ENCODE measurements at regions not wholly inside any gene's neighbourhood (a gene's known extent, or its start where the extent isn't known, plus 50 kb on each side); places are given as distances from the start of the nearest gene placed in this dataset.
"Not testable (repeated sequence)": the region's sequence is repeated elsewhere in the genome, so short reads cannot be mapped to it uniquely, and the experiment has no call there.

DNA sequence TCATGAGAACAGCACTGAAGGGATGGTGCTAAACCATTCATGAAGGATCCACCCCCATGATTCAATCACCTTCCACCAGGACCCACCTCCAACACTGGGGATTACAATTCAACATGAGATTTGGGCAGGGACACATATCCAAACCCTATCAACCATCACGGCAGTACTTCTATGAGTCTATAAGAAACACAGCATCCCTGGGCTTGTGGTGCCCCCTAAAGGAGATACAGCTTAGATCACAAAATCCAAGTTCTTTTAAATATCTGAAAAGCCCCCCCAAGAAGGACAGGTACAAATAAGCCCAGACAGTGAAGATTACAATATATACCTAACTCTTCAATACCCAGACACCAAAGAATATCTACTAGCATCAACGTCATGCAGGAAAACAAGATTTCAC lies 233.7 kb upstream of the ADRA1B start:
- H3K36me3 ChIP-seq (ENCODE audit: control insufficient read depth in 5 of 5, insufficient read depth in 5 of 5, low read length in 5 of 5) = no peaks in the 10 kb centered on the region
- H3K27ac ChIP-seq (ENCODE audit: low read depth, low read length) = no peak overlapping the region
- H3K4me3 ChIP-seq (ENCODE audit: low read depth in 1 of 5, low read length in 5 of 5) = no peak overlapping the region
- H3K4me1 ChIP-seq (ENCODE audit: control insufficient read depth in 5 of 5, insufficient read depth in 5 of 5, low read length in 5 of 5) = no peaks in the 10 kb centered on the region
- no peak overlapping the region for H3K9ac ChIP-seq (ENCODE audit: low read length in 5 of 5)
- peaks cover 2 to 23% (median 15%) of the 10 kb centered on the region in 5 donors for H3K9me3 ChIP-seq (ENCODE audit: control insufficient read depth in 5 of 5, low read length in 5 of 5)
- H3K27me3 ChIP-seq (ENCODE audit: control insufficient read depth in 5 of 5, insufficient read depth in 4 of 5, low read length in 5 of 5) = no peaks in the 10 kb centered on the region

DNA sequence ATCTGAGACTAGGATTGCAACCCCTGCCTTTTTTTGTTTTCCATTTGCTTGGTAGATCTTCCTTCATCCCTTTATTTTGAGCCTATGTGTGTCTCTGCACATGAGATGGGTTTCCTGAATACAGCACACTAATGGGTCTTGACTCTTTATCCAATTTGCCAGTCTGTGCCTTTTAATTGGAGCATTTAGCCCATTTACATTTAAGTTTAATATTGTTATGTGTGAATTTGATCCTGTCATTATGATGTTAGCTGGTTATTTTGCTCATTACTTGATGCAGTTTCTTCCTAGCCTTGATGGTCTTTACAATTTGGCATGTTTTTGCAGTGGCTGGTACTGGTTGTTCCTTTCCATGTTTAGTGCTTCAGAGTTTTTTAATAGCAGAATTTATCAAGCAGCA lies 228.4 kb upstream of the ADRA1B start:
- not testable (repeated sequence) for H3K9me3 ChIP-seq (ENCODE audit: control insufficient read depth in 5 of 5, low read length in 5 of 5); H3K27ac ChIP-seq (ENCODE audit: low read depth, low read length); H3K27me3 ChIP-seq (ENCODE audit: control insufficient read depth in 5 of 5, insufficient read depth in 4 of 5, low read length in 5 of 5); H3K9ac ChIP-seq (ENCODE audit: low read length in 5 of 5); H3K36me3 ChIP-seq (ENCODE audit: control insufficient read depth in 5 of 5, insufficient read depth in 5 of 5, low read length in 5 of 5); H3K4me3 ChIP-seq (ENCODE audit: low read depth in 1 of 5, low read length in 5 of 5); H3K4me1 ChIP-seq (ENCODE audit: control insufficient read depth in 5 of 5, insufficient read depth in 5 of 5, low read length in 5 of 5)

DNA sequence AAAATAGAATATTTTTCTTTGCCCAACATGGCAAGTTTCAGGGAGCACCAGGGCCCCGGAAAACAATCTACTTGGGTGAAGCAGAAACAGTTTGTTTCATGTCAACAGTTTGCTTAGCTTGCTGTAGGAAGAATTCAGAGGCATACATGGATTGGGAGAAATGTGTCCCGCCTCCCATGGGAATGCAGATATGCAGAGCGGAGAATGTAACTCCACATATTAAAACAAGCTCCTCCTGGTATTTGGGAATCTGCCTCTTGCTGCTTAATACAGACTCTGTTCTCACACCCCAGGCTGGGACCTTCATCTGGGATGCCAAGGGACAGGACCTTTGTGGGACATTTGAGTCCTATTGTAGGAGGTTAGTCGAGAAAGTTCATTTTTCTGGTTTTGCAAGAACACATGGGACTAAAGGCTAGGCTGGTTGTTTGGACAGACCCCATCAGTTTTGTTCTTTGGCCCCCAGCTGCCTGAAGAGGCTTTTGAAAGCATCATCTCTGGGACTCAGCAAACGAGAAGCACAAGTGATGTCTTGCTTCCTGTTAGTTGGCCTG lies 220.5 kb upstream of the ADRA1B start:
- H3K36me3 ChIP-seq (ENCODE audit: control insufficient read depth in 5 of 5, insufficient read depth in 5 of 5, low read length in 5 of 5) = no peaks in the 10 kb centered on the region

DNA sequence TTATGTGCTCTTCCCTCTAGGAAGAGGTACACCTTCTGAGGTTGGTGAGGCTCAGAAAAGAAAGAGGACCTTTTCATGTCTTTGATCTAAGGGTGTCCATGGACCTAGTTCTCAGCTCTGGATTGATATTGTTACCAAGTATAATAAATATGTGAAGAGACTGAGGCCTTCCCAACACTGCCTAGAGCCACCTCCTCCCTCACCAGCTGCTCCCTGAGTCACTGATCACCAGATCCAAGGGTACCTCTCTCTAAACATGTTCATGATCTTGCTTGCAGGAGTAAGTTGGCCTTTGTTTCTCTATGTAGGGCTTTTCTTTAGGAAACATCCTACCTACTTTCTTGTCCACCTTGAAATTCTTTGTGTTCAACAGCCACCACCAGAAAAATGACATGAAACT lies 218.8 kb upstream of the ADRA1B start:
- Histone ChIP-seq H3K36me3 (ENCODE audit: control insufficient read depth in 5 of 5, insufficient read depth in 5 of 5, low read length in 5 of 5) (no peaks in the 10 kb centered on the region), H3K4me1 (ENCODE audit: control insufficient read depth in 5 of 5, insufficient read depth in 5 of 5, low read length in 5 of 5) (peaks cover 0 to 14% (median 5%) of the 10 kb centered on the region in 5 donors), H3K4me3 (ENCODE audit: low read depth in 1 of 5, low read length in 5 of 5) (no peak overlapping the region), H3K9me3 (ENCODE audit: control insufficient read depth in 5 of 5, low read length in 5 of 5) (no peaks in the 10 kb centered on the region), H3K9ac (ENCODE audit: low read length in 5 of 5) (no peak overlapping the region), H3K27ac (ENCODE audit: low read depth, low read length) (no peak overlapping the region), H3K27me3 (ENCODE audit: control insufficient read depth in 5 of 5, insufficient read depth in 4 of 5, low read length in 5 of 5) (no peaks in the 10 kb centered on the region)

More for the DNA sequence above, 220.5 kb upstream of the ADRA1B start:
- H3K4me1 ChIP-seq (ENCODE audit: control insufficient read depth in 5 of 5, insufficient read depth in 5 of 5, low read length in 5 of 5) = peaks cover 0 to 14% (median 5%) of the 10 kb centered on the region in 5 donors
- H3K27ac ChIP-seq (ENCODE audit: low read depth, low read length) = no peak overlapping the region
- H3K9ac ChIP-seq (ENCODE audit: low read length in 5 of 5) = no peak overlapping the region
- no peaks in the 10 kb centered on the region for H3K27me3 ChIP-seq (ENCODE audit: control insufficient read depth in 5 of 5, insufficient read depth in 4 of 5, low read length in 5 of 5)
- no peaks in the 10 kb centered on the region for H3K9me3 ChIP-seq (ENCODE audit: control insufficient read depth in 5 of 5, low read length in 5 of 5)
- no peak overlapping the region for H3K4me3 ChIP-seq (ENCODE audit: low read depth in 1 of 5, low read length in 5 of 5)

DNA sequence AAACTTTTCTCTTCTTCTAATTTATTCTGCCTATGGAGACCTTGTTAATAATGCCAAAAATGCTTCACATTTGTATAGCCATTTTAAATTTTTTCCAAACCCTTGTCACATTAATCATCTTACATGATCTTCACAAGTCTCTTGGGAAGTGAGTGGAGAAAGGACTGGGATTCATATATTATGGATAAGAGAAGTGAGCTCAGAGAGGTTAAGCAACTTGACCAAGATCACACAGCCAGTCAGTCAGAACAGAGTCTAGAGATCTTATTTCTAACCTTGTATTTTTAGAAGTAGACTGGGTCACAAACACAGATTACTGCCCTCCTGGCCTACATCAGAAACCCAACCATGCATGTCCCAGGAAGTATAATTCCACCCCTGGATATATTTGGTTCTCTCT lies 218.0 kb upstream of the ADRA1B start:
- Histone ChIP-seq H3K9me3 (ENCODE audit: control insufficient read depth in 5 of 5, low read length in 5 of 5) (no peaks in the 10 kb centered on the region), H3K9ac (ENCODE audit: low read length in 5 of 5) (no peak overlapping the region), H3K4me3 (ENCODE audit: low read depth in 1 of 5, low read length in 5 of 5) (no peak overlapping the region), H3K4me1 (ENCODE audit: control insufficient read depth in 5 of 5, insufficient read depth in 5 of 5, low read length in 5 of 5) (peaks cover 0 to 14% (median 5%) of the 10 kb centered on the region in 5 donors), H3K36me3 (ENCODE audit: control insufficient read depth in 5 of 5, insufficient read depth in 5 of 5, low read length in 5 of 5) (no peaks in the 10 kb centered on the region), H3K27me3 (ENCODE audit: control insufficient read depth in 5 of 5, insufficient read depth in 4 of 5, low read length in 5 of 5) (no peaks in the 10 kb centered on the region), H3K27ac (ENCODE audit: low read depth, low read length) (no peak overlapping the region)

DNA sequence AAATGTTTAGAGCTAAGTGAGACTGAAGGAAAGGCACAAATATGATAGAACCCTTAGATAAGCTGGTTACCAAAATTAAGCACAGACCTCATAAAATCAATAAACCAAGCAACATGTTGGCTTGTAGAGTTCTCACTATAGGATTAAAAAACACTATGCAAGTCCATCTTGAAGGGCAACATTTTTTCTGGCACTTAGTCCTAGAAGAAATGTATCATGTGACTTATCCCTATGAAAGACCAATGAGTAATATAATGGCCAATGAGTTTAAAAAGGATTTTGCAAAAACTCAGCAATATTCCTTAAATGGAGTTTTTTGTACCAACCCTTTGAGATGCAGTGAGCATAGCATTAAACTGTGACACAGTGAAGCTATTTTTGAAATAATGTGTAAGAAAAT lies 216.3 kb upstream of the ADRA1B start:
- Histone ChIP-seq H3K27ac (ENCODE audit: low read depth, low read length) (no peak overlapping the region), H3K4me1 (ENCODE audit: control insufficient read depth in 5 of 5, insufficient read depth in 5 of 5, low read length in 5 of 5) (peaks cover 0 to 14% (median 5%) of the 10 kb centered on the region in 5 donors), H3K9ac (ENCODE audit: low read length in 5 of 5) (no peak overlapping the region), H3K9me3 (ENCODE audit: control insufficient read depth in 5 of 5, low read length in 5 of 5) (no peaks in the 10 kb centered on the region), H3K36me3 (ENCODE audit: control insufficient read depth in 5 of 5, insufficient read depth in 5 of 5, low read length in 5 of 5) (no peaks in the 10 kb centered on the region), H3K4me3 (ENCODE audit: low read depth in 1 of 5, low read length in 5 of 5) (no peak overlapping the region), H3K27me3 (ENCODE audit: control insufficient read depth in 5 of 5, insufficient read depth in 4 of 5, low read length in 5 of 5) (no peaks in the 10 kb centered on the region)

- H3K27me3 ChIP-seq (ENCODE audit: control insufficient read depth in 5 of 5, insufficient read depth in 4 of 5, low read length in 5 of 5) = no peaks in the 10 kb centered on the region
- H3K27ac ChIP-seq (ENCODE audit: low read depth, low read length) = no peak overlapping the region
- H3K4me1 ChIP-seq (ENCODE audit: control insufficient read depth in 5 of 5, insufficient read depth in 5 of 5, low read length in 5 of 5) = peaks cover 0 to 3% (median 0%) of the 10 kb centered on the region in 5 donors
- H3K9ac ChIP-seq (ENCODE audit: low read length in 5 of 5) = no peak overlapping the region
- H3K9me3 ChIP-seq (ENCODE audit: control insufficient read depth in 5 of 5, low read length in 5 of 5) = no peaks in the 10 kb centered on the region
- H3K36me3 ChIP-seq (ENCODE audit: control insufficient read depth in 5 of 5, insufficient read depth in 5 of 5, low read length in 5 of 5) = no peaks in the 10 kb centered on the region
- no peak overlapping the region for H3K4me3 ChIP-seq (ENCODE audit: low read depth in 1 of 5, low read length in 5 of 5)
Measured at GRCh38 chr5:159702301-159702700, 214.0 kb upstream of the ADRA1B start.

DNA sequence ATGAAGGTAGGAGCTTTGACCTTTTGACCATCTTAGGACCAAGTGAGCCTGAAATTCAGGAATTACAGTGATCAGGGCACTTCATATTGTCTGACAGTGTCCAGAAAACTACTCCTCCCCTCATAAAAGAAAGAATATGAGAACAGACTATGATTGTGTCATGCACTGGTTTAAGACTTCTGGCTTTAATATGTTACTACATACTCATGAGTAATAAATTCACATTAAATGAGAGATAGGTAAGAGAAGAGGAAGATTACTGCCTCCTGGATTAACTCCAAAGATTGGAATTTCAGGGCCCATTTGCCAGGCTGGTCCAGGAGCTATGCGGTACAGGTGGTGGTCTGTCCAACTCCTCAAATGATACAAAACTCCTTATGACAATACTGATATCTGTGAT lies 213.5 kb upstream of the ADRA1B start:
- Histone ChIP-seq H3K9ac (ENCODE audit: low read length in 5 of 5) (no peak overlapping the region), H3K9me3 (ENCODE audit: control insufficient read depth in 5 of 5, low read length in 5 of 5) (peaks cover 0 to 5% (median 3%) of the 10 kb centered on the region in 5 donors), H3K4me3 (ENCODE audit: low read depth in 1 of 5, low read length in 5 of 5) (no peak overlapping the region), H3K27me3 (ENCODE audit: control insufficient read depth in 5 of 5, insufficient read depth in 4 of 5, low read length in 5 of 5) (no peaks in the 10 kb centered on the region), H3K4me1 (ENCODE audit: control insufficient read depth in 5 of 5, insufficient read depth in 5 of 5, low read length in 5 of 5) (peaks cover 0 to 3% (median 0%) of the 10 kb centered on the region in 5 donors), H3K36me3 (ENCODE audit: control insufficient read depth in 5 of 5, insufficient read depth in 5 of 5, low read length in 5 of 5) (no peaks in the 10 kb centered on the region), H3K27ac (ENCODE audit: low read depth, low read length) (no peak overlapping the region)

GRCh38 chr5:159704160-159704559 lies 212.1 kb upstream of the ADRA1B start:
- Histone ChIP-seq H3K9me3 (ENCODE audit: control insufficient read depth in 5 of 5, low read length in 5 of 5) (peaks cover 0 to 9% (median 6%) of the 10 kb centered on the region in 5 donors), H3K4me1 (ENCODE audit: control insufficient read depth in 5 of 5, insufficient read depth in 5 of 5, low read length in 5 of 5) (peaks cover 0 to 3% (median 0%) of the 10 kb centered on the region in 5 donors), H3K27ac (ENCODE audit: low read depth, low read length) (no peak overlapping the region), H3K27me3 (ENCODE audit: control insufficient read depth in 5 of 5, insufficient read depth in 4 of 5, low read length in 5 of 5) (no peaks in the 10 kb centered on the region), H3K36me3 (ENCODE audit: control insufficient read depth in 5 of 5, insufficient read depth in 5 of 5, low read length in 5 of 5) (no peaks in the 10 kb centered on the region), H3K4me3 (ENCODE audit: low read depth in 1 of 5, low read length in 5 of 5) (no peak overlapping the region), H3K9ac (ENCODE audit: low read length in 5 of 5) (no peak overlapping the region)

DNA sequence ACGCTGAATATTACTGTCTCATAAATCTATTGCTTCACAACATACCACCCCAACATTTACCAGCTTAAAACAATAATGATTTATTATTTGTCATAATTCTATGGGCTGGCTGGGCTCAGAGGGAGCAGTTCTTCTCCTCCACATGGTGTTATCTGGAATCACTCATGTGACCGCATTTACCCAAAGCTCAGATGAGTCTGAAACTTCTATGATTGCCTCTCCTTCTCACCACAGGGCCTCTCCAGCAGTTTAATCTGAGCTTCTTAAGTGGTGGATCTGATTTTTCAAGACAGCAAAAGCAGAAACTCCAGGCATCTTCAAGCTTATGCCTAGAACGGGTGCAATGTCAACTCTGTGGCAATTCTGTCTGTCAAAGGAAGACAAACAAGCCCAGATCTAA lies 210.3 kb upstream of the ADRA1B start:
- Histone ChIP-seq H3K4me1 (ENCODE audit: control insufficient read depth in 5 of 5, insufficient read depth in 5 of 5, low read length in 5 of 5) (peaks cover 0 to 3% (median 0%) of the 10 kb centered on the region in 5 donors), H3K9me3 (ENCODE audit: control insufficient read depth in 5 of 5, low read length in 5 of 5) (peaks cover 0 to 9% (median 6%) of the 10 kb centered on the region in 5 donors), H3K9ac (ENCODE audit: low read length in 5 of 5) (no peak overlapping the region), H3K27me3 (ENCODE audit: control insufficient read depth in 5 of 5, insufficient read depth in 4 of 5, low read length in 5 of 5) (no peaks in the 10 kb centered on the region), H3K36me3 (ENCODE audit: control insufficient read depth in 5 of 5, insufficient read depth in 5 of 5, low read length in 5 of 5) (no peaks in the 10 kb centered on the region), H3K27ac (ENCODE audit: low read depth, low read length) (no peak overlapping the region), H3K4me3 (ENCODE audit: low read depth in 1 of 5, low read length in 5 of 5) (no peak overlapping the region)

All from subcutaneous abdominal adipose tissue (tissue), 5 donors.